Adrenal gland (tissue), 5 donors: ENCODE measurements at regions not wholly inside any gene's neighbourhood (a gene's known extent, or its start where the extent isn't known, plus 50 kb on each side); places are given as distances from the start of the nearest gene placed in this dataset.

Experiments
- POLR2A ChIP-seq, 2 donors: fragments of 450-650 bp; IDR thresholded peaks; one replicate each; pipeline ENCODE4 v1.6.1; 2017; ENCODE audit warnings: antibody characterized with exemption in 2 of 2, mild to moderate bottlenecking in 2 of 2, moderate library complexity in 1 of 2
- TF ChIP-seq, protein P1 (sequence below), 6 experiments: fragments of 450-650 bp in 4 of 6; fragments of 200-600 bp in 2 of 6; sonication (generic) in 1 of 6; IDR thresholded peaks; 1 replicate in 5 of 6; 2 replicates in 1 of 6; pipeline versions ENCODE4 v1.5.1 to v1.8.0; 2016 to 2021; ENCODE audit warnings: antibody characterized with exemption in 6 of 6, mild to moderate bottlenecking in 2 of 6, moderate library complexity in 1 of 6
- donor health status: DM: no; HTN: no; CAD: no.

- TF ChIP-seq, protein P1, sequence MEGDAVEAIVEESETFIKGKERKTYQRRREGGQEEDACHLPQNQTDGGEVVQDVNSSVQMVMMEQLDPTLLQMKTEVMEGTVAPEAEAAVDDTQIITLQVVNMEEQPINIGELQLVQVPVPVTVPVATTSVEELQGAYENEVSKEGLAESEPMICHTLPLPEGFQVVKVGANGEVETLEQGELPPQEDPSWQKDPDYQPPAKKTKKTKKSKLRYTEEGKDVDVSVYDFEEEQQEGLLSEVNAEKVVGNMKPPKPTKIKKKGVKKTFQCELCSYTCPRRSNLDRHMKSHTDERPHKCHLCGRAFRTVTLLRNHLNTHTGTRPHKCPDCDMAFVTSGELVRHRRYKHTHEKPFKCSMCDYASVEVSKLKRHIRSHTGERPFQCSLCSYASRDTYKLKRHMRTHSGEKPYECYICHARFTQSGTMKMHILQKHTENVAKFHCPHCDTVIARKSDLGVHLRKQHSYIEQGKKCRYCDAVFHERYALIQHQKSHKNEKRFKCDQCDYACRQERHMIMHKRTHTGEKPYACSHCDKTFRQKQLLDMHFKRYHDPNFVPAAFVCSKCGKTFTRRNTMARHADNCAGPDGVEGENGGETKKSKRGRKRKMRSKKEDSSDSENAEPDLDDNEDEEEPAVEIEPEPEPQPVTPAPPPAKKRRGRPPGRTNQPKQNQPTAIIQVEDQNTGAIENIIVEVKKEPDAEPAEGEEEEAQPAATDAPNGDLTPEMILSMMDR (IDR thresholded peaks at IDR 0.05) = no peak
- no peak for TF ChIP-seq POLR2A (IDR thresholded peaks at IDR 0.05)
These were observed 145.1 kb downstream of the B3GNT2 start for GRCh38 chr2:62340994-62341484.
